Activated CD4-positive, alpha-beta T cell treated with anti-CD3 and anti-CD28 coated beads, Interleukin-10, Interleukin-2, amounts not matched to agents 100 ng/mL and 50 ng/mL, durations not matched to agents 16 hours and 8 hours (primary cell): ENCODE measurements at regions not wholly inside any gene's neighbourhood (a gene's known extent, or its start where the extent isn't known, plus 50 kb on each side); places are given as distances from the start of the nearest gene placed in this dataset.

Source experiments
- DNase-seq: peaks from one replicate; pipeline ENCODE4 v3.0.0-alpha.2; 2020

GRCh38 chr7:110326966-110327365, 764.0 kb upstream of the LRRN3 start:
- DNase-seq = no peak

- no peak for DNase-seq
Measured at GRCh38 chr7:110336423-110336822, 754.5 kb upstream of the LRRN3 start.

- no peak for DNase-seq
Measured at GRCh38 chr7:110337646-110338045, 753.3 kb upstream of the LRRN3 start.

- no peak for DNase-seq
Measured at GRCh38 chr7:110347081-110347480, 743.8 kb upstream of the LRRN3 start.

GRCh38 chr7:110356438-110356837, 734.5 kb upstream of the LRRN3 start:
- no peak for DNase-seq

- DNase-seq = no peak
Measured at GRCh38 chr7:110358028-110358427, 732.9 kb upstream of the LRRN3 start.

GRCh38 chr7:110371709-110372108, 719.2 kb upstream of the LRRN3 start:
- DNase-seq = no peak

- DNase-seq = no peak
Measured at GRCh38 chr7:110372685-110373084, 718.2 kb upstream of the LRRN3 start.

- no peak for DNase-seq
Measured at GRCh38 chr7:110373416-110373815, 717.5 kb upstream of the LRRN3 start.

GRCh38 chr7:110373859-110374258, 717.1 kb upstream of the LRRN3 start:
- no peak for DNase-seq

- no peak for DNase-seq
Measured at GRCh38 chr7:110375068-110375467, 715.9 kb upstream of the LRRN3 start.

GRCh38 chr7:110382736-110383135, 708.2 kb upstream of the LRRN3 start:
- no peak for DNase-seq

GRCh38 chr7:110386006-110386405, 704.9 kb upstream of the LRRN3 start:
- DNase-seq = no peak

- no peak for DNase-seq
Measured at GRCh38 chr7:110386913-110387312, 704.0 kb upstream of the LRRN3 start.

- no peak for DNase-seq
Measured at GRCh38 chr7:110387689-110388088, 703.2 kb upstream of the LRRN3 start.

GRCh38 chr7:110388457-110388856, 702.5 kb upstream of the LRRN3 start:
- no peak for DNase-seq

GRCh38 chr7:110396021-110396420, 694.9 kb upstream of the LRRN3 start:
- DNase-seq = no peak

- no peak for DNase-seq
Measured at GRCh38 chr7:110397927-110398660, 692.8 kb upstream of the LRRN3 start.

- no peak for DNase-seq
Measured at GRCh38 chr7:110399421-110399820, 691.5 kb upstream of the LRRN3 start.

GRCh38 chr7:110400411-110400810, 690.5 kb upstream of the LRRN3 start:
- DNase-seq = no peak

- DNase-seq = no peak
Measured at GRCh38 chr7:110407242-110407641, 683.7 kb upstream of the LRRN3 start.

GRCh38 chr7:110407706-110408105, 683.2 kb upstream of the LRRN3 start:
- no peak for DNase-seq

- no peak for DNase-seq
Measured at GRCh38 chr7:110412614-110413013, 678.3 kb upstream of the LRRN3 start.

- no peak for DNase-seq
Measured at GRCh38 chr7:110413038-110413437, 677.9 kb upstream of the LRRN3 start.

- DNase-seq = no peak
Measured at GRCh38 chr7:110417611-110418010, 673.3 kb upstream of the LRRN3 start.
